AG04449 (cell line): ENCODE measurements at regions not wholly inside any gene's neighbourhood (a gene's known extent, or its start where the extent isn't known, plus 50 kb on each side); places are given as distances from the start of the nearest gene placed in this dataset.
"Not testable (repeated sequence)": the region's sequence is repeated elsewhere in the genome, so short reads cannot be mapped to it uniquely, and the experiment has no call there.

Experiments used
- CTCF ChIA-PET: fragments of 350-600 bp; formaldehyde crosslinking; extraction: SDS; loops from one replicate; lab custom pipeline; 2021; ENCODE audit warnings: antibody characterized with exemption; lab: Yijun Ruan, JAX
- POLR2A ChIA-PET: fragments of 400-600, 350-600 bp; formaldehyde crosslinking; extraction: SDS; loops from one replicate; lab custom pipeline; 2020; ENCODE audit warnings: antibody characterized with exemption, inconsistent platforms; lab: Yijun Ruan, JAX
- DNase-seq: peaks from one replicate; pipeline ENCODE4 v3.0.0-alpha.2; 2010; ENCODE audit warnings: low read depth, low spot score
- H3K4me3 ChIP-seq: 2 replicates; pipeline ENCODE4 v1.5.1; 2011; ENCODE audit warnings: low read depth, mild to moderate bottlenecking, control low read depth, low read length
- CTCF ChIP-seq: IDR thresholded peaks from one replicate; pipeline ENCODE4 v1.5.1; 2011; ENCODE audit warnings: mild to moderate bottlenecking, moderate library complexity, low read length, control low read depth, inconsistent platforms; ENCODE audit not compliant: insufficient read depth; ENCODE audit errors: missing control alignments

DNA sequence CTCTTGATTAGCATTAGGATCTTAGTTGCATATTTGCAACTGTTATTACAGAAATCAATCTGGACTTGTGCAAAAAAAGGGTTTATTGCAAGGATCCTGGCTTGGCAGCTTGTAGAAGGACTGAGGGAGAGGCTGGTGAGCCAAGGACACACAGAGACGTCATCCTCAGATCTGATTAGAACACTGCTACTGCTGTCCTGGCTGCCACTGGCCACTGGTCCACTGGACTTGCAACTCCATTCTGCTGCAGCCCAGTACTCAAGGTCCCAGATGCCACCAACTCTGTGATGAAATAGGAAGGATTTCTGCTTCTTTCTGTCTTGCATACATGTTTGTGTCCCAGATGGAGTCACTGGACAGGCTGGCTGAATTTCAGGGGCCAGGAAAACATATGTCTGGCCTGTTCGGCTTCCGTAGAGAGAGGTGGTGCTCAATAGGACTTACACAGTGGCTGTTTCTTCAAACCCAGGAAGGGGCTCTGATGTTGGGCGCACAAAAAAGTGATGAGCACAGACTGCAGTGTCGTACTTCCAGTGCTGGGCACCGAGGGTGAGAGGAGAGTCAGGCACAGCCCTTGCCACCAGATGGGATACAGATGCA, 68.9 kb upstream of the SH3PXD2B start:
- TF ChIP-seq CTCF: no peak
- no peak overlapping the region for H3K4me3 ChIP-seq
- DNase-seq: no peak
- ChIA-PET CTCF (no interaction called here), POLR2A (no interaction called here)

DNA sequence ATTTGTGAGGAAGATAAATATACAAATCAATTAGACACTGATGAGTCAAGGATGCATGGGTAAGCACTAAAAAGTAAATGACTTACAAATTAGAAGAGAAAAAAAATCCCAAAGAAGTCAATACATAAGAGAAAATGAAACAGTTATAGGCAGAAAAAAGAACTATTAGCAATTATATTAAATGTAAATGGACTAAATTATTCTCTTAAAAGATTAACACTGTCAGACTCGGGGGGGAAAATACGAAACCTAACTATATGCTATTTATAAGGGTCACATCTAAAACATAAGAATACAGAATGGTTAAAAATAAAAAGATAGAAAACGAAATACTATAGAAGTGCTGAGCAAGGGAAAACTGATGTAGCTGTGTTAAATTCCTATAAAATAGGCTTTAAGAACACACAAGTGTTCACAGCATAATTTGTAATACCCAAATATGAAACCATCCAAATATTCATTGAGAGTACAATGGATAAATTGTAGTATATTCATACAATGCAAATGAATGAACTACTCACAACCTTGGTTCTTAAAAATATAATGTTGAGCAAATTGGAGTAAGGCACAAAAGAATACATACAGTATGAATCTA, 67.1 kb upstream of the SH3PXD2B start:
- no peak for DNase-seq
- ChIA-PET POLR2A (no interaction called here), CTCF (no interaction called here)
- no peak for TF ChIP-seq CTCF
- H3K4me3 ChIP-seq: no peak overlapping the region

- CTCF ChIA-PET: no interaction called here
Measured at GRCh38 chr5:172511952-172512351, 57.6 kb upstream of the SH3PXD2B start.

DNA sequence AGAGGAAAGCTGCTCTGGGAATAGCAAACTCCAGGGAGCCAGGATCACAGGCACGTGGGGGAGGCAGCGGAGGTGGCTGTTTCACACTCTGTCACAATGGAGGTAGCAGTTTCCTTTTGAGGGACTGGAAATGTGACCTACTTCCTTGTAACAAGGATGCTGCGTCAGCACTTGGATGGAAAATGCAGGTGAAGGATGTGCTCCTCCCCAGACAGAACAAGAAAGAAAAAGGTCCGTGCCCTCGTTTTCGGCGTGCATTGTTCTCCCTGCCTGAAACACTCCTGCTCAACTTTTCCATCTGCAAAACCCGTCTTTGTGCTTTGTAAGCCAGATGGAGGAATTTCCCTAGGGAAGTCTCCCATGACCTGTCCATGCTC, 55.1 kb upstream of the SH3PXD2B start:
- TF ChIP-seq CTCF: no peak
- ChIA-PET POLR2A (interaction anchor here (0.6 kb wide), 1 partner anchor 403 kb away, joined by 4 read pairs; no protein-coding TSS in a partner anchor), CTCF (interaction anchor here (0.9 to 1.4 kb wide), 3 partner anchors 14 to 188 kb away, joined by 3 read pairs; no protein-coding TSS in a partner anchor)
- no peak overlapping the region for H3K4me3 ChIP-seq
- DNase-seq: no peak

More at GRCh38 chr5:172511952-172512351, 57.6 kb upstream of the SH3PXD2B start:
- no peak for TF ChIP-seq CTCF
- DNase-seq: no peak
- H3K4me3 ChIP-seq: no peak overlapping the region
- POLR2A ChIA-PET: no interaction called here

GRCh38 chr5:172508471-172509404, 54.4 kb upstream of the SH3PXD2B start:
- DNase-seq: no peak
- TF ChIP-seq CTCF: no peak
- H3K4me3 ChIP-seq: no peak overlapping the region
- ChIA-PET CTCF (interaction anchor here (0.9 to 1.4 kb wide), 4 partner anchors 14 to 188 kb away, joined by 3 read pairs; no protein-coding TSS in a partner anchor), POLR2A (interaction anchor here (0.6 kb wide), 1 partner anchor 402 kb away, joined by 4 read pairs; no protein-coding TSS in a partner anchor)

DNA sequence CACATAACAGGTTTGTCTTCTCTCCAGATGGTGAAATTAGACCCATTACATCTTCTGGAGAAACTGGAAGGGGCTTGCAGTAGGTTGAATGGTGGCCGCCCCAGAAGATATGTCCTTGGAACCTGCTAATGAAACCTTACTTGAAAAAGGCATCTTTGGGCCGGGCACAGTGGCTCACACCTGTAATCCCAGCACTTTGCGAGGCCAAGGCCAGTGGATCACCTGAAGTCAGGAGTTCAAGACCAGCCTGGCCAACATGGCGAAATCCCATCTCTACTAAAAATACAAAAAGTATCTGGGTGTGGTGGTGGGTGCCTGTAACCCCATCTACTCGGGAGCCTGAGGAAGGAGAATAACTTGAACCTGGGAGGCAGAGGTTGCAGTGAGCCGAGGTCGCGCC, 53.2 kb upstream of the SH3PXD2B start:
- CTCF ChIA-PET, DNase-seq, POLR2A ChIA-PET, H3K4me3 ChIP-seq: not testable (repeated sequence)
